Thyroid gland (tissue), 4 donors: ENCODE measurements at regions not wholly inside any gene's neighbourhood (a gene's known extent, or its start where the extent isn't known, plus 50 kb on each side); places are given as distances from the start of the nearest gene placed in this dataset.

Source experiments
- POLR2A ChIP-seq, 2 donors: fragments of 450-650 bp; IDR thresholded peaks; one replicate each; pipeline ENCODE4 v1.6.1; 2017; ENCODE audit warnings: antibody characterized with exemption in 2 of 2, mild to moderate bottlenecking in 2 of 2, moderate library complexity in 1 of 2
- TF ChIP-seq, protein P1 (sequence below), 6 experiments: fragments of 200-600 bp in 3 of 6; fragments of 450-650 bp in 3 of 6; sonication (generic) in 3 of 6; IDR thresholded peaks; one replicate each; pipeline ENCODE4 v1.5.1; 2016 to 2019; ENCODE audit warnings: antibody characterized with exemption in 6 of 6, mild to moderate bottlenecking in 2 of 6, inconsistent platforms in 1 of 6, moderate library complexity in 1 of 6

DNA sequence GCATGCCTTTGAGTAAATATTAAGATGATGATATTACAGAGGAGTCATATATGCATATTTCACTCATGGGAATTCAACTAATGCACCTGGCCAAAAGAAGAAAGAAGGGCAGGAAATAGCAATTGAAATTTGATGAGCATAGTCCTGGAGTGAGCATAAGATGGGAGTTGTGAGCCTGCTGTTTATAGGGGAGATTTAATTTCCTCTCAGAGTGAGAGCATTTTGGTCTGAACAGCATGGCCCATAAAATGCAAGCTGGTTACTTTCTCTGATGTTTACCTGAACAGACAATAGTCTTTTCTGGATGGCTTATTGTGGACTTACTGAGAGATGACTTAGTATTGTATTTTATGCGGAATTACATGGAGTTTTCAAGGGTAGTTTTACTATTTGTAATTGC, 53.6 kb downstream of the FHIP1A start:
- no peak for TF ChIP-seq POLR2A (IDR thresholded peaks at IDR 0.05)
- TF ChIP-seq, protein P1, sequence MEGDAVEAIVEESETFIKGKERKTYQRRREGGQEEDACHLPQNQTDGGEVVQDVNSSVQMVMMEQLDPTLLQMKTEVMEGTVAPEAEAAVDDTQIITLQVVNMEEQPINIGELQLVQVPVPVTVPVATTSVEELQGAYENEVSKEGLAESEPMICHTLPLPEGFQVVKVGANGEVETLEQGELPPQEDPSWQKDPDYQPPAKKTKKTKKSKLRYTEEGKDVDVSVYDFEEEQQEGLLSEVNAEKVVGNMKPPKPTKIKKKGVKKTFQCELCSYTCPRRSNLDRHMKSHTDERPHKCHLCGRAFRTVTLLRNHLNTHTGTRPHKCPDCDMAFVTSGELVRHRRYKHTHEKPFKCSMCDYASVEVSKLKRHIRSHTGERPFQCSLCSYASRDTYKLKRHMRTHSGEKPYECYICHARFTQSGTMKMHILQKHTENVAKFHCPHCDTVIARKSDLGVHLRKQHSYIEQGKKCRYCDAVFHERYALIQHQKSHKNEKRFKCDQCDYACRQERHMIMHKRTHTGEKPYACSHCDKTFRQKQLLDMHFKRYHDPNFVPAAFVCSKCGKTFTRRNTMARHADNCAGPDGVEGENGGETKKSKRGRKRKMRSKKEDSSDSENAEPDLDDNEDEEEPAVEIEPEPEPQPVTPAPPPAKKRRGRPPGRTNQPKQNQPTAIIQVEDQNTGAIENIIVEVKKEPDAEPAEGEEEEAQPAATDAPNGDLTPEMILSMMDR (IDR thresholded peaks at IDR 0.05): no peak
